SK-N-SH treated with all-trans-retinoic acid at 6 μM for 48 hours (cell line): ENCODE measurements at regions not wholly inside any gene's neighbourhood (a gene's known extent, or its start where the extent isn't known, plus 50 kb on each side); places are given as distances from the start of the nearest gene placed in this dataset.

Source experiments
- ARNTL ChIP-seq: fragments of 450-650 bp; formaldehyde crosslinking; IDR thresholded peaks from 2 replicates; pipeline ENCODE4 v1.5.0; 2020; ENCODE audit warnings: low read depth, mild to moderate bottlenecking, moderate library complexity, borderline replicate concordance
- CSDC2 ChIP-seq: fragments of 250-450 bp; sonication (Bioruptor Pico); IDR thresholded peaks from 2 replicates; pipeline ENCODE4 v1.5.0; 2020; ENCODE audit warnings: mild to moderate bottlenecking, moderate library complexity
- PATZ1 ChIP-seq: fragments of 250-450 bp; sonication (Bioruptor Pico); IDR thresholded peaks from 2 replicates; pipeline ENCODE4 v1.8.0; 2020; ENCODE audit warnings: mild to moderate bottlenecking, moderate library complexity, borderline replicate concordance
- PPARA ChIP-seq: fragments of 250-450 bp; sonication (Bioruptor Pico); IDR thresholded peaks from 2 replicates; pipeline ENCODE4 v1.5.0; 2020; ENCODE audit warnings: mild to moderate bottlenecking, borderline replicate concordance
- RARB ChIP-seq: fragments of 250-450 bp; sonication (Bioruptor Pico); IDR thresholded peaks from 2 replicates; pipeline ENCODE4 v1.8.0; 2021; ENCODE audit warnings: mild to moderate bottlenecking, moderate library complexity
- ZFP30 ChIP-seq: fragments of 450-650 bp; formaldehyde crosslinking; IDR thresholded peaks from 2 replicates; pipeline ENCODE4 v1.5.0; 2022; ENCODE audit warnings: mild to moderate bottlenecking, moderate library complexity

- TF ChIP-seq PPARA (no peak), RARB (CRISPR knock-in tag) (no peak), PATZ1 (no peak), CSDC2 (CRISPR knock-in tag) (no peak), ZFP30 (CRISPR knock-in tag) (no peak), ARNTL (CRISPR knock-in tag) (no peak)
Observed at GRCh38 chr6:79797912-79798311, 149.4 kb downstream of the ELOVL4 start.
